Heart left ventricle (tissue), 13 donors: ENCODE measurements at regions not wholly inside any gene's neighbourhood (a gene's known extent, or its start where the extent isn't known, plus 50 kb on each side); places are given as distances from the start of the nearest gene placed in this dataset.

ENCODE experiments used
- POLR2A ChIP-seq, 2 donors: fragments of 450-650 bp; IDR thresholded peaks; one replicate each; pipeline ENCODE4 v1.6.1; 2017; ENCODE audit warnings: antibody characterized with exemption in 2 of 2, mild to moderate bottlenecking in 2 of 2, moderate library complexity in 2 of 2
- TF ChIP-seq, protein P1 (sequence below), 12 donors: fragments of 200-600 bp; sonication (generic) in 4 of 12; IDR thresholded peaks; one replicate each; pipeline versions ENCODE4 v1.5.0 to v1.8.0; 2018 to 2022; ENCODE audit warnings: antibody characterized with exemption in 12 of 12, mild to moderate bottlenecking in 5 of 12
- donor health status: ischemic (EF 13 %, LVEDD 7.1; RV severe dilation, severe dysfunction).
- donor health status: DM: no; HTN: yes; CAD: no.
- donor health status: DM: no; HTN: no; CAD: no.
- donor health status: ischemic (EF 25% LVEDD 6.9; RV normal size, moderate dysfunction).
- donor health status: ischemic (EF 25% LVEDD 5.7; RV mildly dilated, moderate dysfunction).
- donor health status: ischemic (EF 35%, LVEDD 5.7; RV mildly dilated, moderate dysfunction).
- donor health status: nonischemic (EF 11% LVEDD 7.7; RV severe dilation, severe dysfunction).
- donor health status: DM: yes; HTN: yes; CAD: no.
- donor health status: PGD.
- donor health status: ischemic (EF 29% LVEDD 5.4; RV normal size, mild dysfunction).
- donor health status: nonischemic (EF 23%, LVEDD 6.1; RV moderate dilation, normal function).

DNA sequence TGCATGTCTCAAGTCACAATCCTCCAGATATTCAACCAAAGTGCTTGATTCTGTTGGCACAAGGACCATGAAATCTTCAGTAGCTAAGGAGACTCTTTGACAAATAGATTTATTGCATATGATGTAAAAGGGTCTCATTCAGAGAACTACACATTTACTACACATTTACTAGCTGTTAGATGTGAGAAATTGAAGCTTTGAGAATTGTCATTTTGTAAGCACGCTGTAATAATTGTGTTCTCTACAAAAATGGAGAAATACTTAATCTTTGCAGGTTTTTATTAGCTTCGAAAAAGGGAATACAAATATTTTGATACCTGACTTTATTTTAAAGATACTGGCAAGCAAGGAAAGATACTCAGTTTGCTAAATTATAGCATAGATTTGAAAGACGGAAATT lies 70.2 kb upstream of the CHD2 start:
- TF ChIP-seq, protein P1, sequence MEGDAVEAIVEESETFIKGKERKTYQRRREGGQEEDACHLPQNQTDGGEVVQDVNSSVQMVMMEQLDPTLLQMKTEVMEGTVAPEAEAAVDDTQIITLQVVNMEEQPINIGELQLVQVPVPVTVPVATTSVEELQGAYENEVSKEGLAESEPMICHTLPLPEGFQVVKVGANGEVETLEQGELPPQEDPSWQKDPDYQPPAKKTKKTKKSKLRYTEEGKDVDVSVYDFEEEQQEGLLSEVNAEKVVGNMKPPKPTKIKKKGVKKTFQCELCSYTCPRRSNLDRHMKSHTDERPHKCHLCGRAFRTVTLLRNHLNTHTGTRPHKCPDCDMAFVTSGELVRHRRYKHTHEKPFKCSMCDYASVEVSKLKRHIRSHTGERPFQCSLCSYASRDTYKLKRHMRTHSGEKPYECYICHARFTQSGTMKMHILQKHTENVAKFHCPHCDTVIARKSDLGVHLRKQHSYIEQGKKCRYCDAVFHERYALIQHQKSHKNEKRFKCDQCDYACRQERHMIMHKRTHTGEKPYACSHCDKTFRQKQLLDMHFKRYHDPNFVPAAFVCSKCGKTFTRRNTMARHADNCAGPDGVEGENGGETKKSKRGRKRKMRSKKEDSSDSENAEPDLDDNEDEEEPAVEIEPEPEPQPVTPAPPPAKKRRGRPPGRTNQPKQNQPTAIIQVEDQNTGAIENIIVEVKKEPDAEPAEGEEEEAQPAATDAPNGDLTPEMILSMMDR (IDR thresholded peaks at IDR 0.05) = no peak
- TF ChIP-seq POLR2A (IDR thresholded peaks at IDR 0.05) = no peak
